GM12875 (cell line): ENCODE measurements at regions not wholly inside any gene's neighbourhood (a gene's known extent, or its start where the extent isn't known, plus 50 kb on each side); places are given as distances from the start of the nearest gene placed in this dataset.

Experiments
- H3K4me3 ChIP-seq: one replicate; pipeline ENCODE4 v1.5.1; 2011; ENCODE audit warnings: low read depth, low read length, control low read depth
- TF ChIP-seq, protein P1 (sequence below): IDR thresholded peaks from 2 replicates; pipeline ENCODE4 v1.5.1; 2011; ENCODE audit warnings: low read depth, mild to moderate bottlenecking, control low read depth, inconsistent platforms, low read length, moderate library complexity, borderline replicate concordance; ENCODE audit not compliant: insufficient read depth

DNA sequence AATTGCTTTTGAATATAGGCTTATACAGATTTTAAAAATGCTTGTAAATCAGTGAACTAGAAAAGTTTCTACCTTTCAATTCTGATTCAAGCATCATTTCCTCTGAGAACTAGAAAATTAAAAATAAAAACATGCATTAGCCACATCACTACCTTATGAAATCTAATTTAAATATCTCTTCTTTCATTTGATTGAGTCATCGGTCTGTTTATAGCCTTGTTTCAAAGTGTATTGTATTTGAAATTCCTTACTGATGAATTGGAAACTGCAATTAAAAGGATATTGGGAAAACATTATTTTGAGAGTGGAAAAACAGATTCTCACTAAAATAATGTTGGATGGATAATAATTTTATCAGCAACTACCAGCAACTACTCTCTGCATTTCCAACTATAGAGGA, 717.7 kb upstream of the FAM98A start:
- TF ChIP-seq, protein P1, sequence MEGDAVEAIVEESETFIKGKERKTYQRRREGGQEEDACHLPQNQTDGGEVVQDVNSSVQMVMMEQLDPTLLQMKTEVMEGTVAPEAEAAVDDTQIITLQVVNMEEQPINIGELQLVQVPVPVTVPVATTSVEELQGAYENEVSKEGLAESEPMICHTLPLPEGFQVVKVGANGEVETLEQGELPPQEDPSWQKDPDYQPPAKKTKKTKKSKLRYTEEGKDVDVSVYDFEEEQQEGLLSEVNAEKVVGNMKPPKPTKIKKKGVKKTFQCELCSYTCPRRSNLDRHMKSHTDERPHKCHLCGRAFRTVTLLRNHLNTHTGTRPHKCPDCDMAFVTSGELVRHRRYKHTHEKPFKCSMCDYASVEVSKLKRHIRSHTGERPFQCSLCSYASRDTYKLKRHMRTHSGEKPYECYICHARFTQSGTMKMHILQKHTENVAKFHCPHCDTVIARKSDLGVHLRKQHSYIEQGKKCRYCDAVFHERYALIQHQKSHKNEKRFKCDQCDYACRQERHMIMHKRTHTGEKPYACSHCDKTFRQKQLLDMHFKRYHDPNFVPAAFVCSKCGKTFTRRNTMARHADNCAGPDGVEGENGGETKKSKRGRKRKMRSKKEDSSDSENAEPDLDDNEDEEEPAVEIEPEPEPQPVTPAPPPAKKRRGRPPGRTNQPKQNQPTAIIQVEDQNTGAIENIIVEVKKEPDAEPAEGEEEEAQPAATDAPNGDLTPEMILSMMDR, result no peak
- no peak overlapping the region for H3K4me3 ChIP-seq

DNA sequence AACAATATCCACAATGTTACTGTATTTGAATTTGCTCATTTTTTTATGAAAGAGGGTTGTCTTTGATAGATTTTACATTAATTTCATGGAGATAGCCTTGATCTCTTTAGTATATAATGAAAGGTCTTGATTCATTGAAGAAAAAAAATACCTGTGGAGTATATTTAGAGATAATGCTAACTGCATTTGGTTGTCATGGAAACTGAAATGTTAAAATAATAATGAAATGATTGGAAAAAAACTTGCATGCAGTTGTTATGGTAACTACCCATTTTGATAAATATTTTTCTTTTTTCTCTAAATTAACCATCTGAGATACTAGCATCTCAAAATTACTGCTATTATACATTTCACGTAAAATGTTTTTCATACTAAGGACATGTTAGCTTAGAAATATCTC, 712.7 kb upstream of the FAM98A start:
- TF ChIP-seq, protein P1, result no peak
- H3K4me3 ChIP-seq, result no peak overlapping the region

DNA sequence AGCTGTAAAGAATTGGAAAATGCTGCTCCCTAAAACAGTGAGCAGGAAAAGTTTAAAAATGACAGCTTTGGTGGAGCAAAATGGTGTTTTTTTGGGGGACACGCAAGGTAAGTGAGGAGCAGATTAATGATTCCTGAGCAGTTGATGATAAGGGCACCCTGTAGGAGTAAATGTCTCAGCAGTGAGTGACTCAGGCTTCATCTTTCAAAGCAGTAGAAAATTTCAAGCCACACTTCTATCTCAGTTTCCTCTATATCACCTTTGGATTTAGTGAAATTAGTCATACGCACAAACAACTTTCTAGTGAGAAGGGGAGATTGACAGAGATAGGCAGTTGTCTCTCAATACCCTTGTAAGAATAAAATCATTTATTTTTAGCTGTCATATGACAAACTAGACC, 709.0 kb upstream of the FAM98A start:
- TF ChIP-seq, protein P1, result no peak
- H3K4me3 ChIP-seq, result no peak overlapping the region

DNA sequence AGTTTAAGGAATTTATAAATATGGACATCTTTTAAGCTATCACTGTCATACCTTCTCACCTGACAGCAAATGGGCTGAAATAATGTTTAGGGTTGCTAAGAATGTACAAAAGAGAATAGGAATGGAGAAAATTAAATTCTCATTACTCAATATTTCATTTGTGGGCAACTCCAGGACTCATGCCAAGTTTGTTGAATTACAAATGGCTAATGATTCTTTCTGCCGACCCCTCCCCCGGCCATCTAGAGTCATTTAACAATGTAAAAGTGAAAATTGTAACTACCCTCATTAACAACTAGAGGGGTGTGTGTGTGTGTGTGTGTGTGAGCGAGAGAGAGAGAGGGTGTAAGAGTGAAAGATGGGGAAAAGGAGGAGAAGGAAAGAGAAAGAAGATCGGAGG, 708.5 kb upstream of the FAM98A start:
- H3K4me3 ChIP-seq, result no peak overlapping the region
- TF ChIP-seq, protein P1, result no peak

DNA sequence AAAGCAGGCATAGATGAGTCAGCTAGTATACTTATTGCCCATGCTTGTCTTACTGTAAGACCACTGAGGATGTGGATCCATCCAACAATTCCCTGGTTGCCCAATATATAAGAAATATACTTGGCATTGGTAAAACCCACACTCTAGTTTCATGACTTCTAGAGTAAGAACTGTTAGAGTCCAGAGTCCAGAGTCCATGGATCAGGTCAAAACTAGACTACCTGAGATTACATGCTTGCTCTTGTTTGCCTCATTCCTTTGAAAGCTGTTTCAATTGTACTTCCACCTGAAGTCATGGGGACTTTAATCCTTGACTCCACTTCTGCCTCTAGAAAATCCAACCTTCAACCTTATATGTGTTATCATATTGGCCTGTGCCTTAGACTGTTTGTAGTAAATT, 707.6 kb upstream of the FAM98A start:
- no peak overlapping the region for H3K4me3 ChIP-seq

DNA sequence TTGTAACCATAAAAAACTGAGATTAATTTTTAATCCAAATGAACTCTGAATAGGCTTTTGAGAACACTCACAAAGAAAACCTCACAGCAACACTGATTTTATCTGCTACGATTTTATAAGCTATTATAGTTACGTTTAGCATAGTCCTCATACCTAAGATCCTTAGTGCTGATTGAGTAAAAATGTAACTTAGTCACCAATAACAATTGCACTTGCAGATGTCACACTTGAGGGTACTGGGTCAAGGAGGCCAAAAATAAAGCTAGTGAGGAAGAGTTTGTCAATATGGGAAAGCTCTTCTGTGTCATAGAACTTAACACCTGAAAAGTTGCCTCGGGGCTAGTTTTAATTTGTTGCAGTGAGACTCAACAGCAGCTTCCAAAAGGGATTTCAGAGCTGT, 706.5 kb upstream of the FAM98A start:
- TF ChIP-seq, protein P1, result no peak
- no peak overlapping the region for H3K4me3 ChIP-seq

More for the DNA sequence above, 707.6 kb upstream of the FAM98A start:
- TF ChIP-seq, protein P1, result no peak

DNA sequence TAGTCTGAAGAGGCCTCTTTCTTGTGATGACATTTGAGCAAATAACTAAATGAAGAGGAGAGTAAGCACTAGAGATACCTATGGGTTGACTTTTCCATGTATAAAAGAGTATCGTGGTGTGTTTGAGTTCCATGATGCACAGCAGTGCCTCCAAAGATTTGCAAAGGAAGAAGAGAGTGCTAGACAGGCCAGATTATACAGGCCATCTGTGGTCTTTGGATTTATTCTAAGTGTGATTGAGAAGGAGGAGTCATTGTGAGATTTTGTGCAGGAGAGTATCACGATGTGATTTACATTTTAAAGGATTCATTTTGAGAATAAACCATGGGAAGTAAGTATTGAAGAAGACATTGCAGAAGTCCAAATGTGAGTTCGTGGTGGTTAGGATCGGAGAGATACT, 695.9 kb upstream of the FAM98A start:
- TF ChIP-seq, protein P1, result no peak

More for the DNA sequence above, 695.9 kb upstream of the FAM98A start:
- no peak overlapping the region for H3K4me3 ChIP-seq
